ENCODE measurements at regions not wholly inside any gene's neighbourhood (a gene's known extent, or its start where the extent isn't known, plus 50 kb on each side); places are given as distances from the start of the nearest gene placed in this dataset.

- Histone ChIP-seq H3K27me3 (ENCODE audit: control insufficient read depth in 3 of 3, insufficient read depth in 3 of 3, low read length in 2 of 3) (no peaks in the 10 kb centered on the region), H3K4me1 (ENCODE audit: control insufficient read depth in 5 of 5, insufficient read depth in 5 of 5, low read length in 5 of 5) (no peaks in the 10 kb centered on the region), H3K36me3 (ENCODE audit: control insufficient read depth in 4 of 4, insufficient read depth in 4 of 4, low read length in 4 of 4) (no peaks in the 10 kb centered on the region), H3K27ac (ENCODE audit: low read depth in 1 of 2, low read length in 1 of 2) (no peak overlapping the region), H3K9ac (ENCODE audit: insufficient read depth in 1 of 2, low read length in 2 of 2) (no peak overlapping the region), H3K9me3 (ENCODE audit: control insufficient read depth in 4 of 4, insufficient read depth in 3 of 4, low read length in 3 of 4) (peaks cover 0 to 7% (median 0%) of the 10 kb centered on the region in 4 donors), H3K4me3 (no peak overlapping the region)
- no peak for DNase-seq
- TF ChIP-seq CTCF (IDR thresholded peaks at IDR 0.05; ENCODE audit: control extremely low read depth, extremely low read depth) = no peak
- 81 to 82% methylated on average over 7 of the region's 7 CpGs for WGBS, 2 donors
- no peak for ATAC-seq (ENCODE audit: insufficient read depth, low FRiP score)
Observed at GRCh38 chr6:91279740-91280493, 693.0 kb upstream of the MAP3K7 start.

DNA sequence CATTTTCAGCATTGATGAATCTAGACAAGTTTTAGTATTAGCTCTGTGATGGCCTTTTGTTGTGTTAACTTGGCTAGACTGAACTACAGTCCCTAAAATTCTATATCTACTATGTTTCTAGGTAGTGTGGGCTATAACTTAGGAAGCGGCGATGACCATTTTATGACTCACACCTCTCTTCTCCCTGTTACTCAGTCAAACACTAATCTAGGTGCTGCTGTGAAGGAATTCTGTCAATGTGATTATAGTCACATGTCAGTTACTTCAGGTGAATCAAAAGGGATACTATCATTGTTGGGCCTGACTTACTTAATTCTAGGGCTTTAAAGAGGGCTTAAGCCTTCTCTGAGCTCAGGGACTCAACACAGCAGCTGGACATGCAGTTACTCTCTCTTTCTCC is 691.5 kb upstream of the MAP3K7 start:
- H3K4me1 ChIP-seq (ENCODE audit: control insufficient read depth in 5 of 5, insufficient read depth in 5 of 5, low read length in 5 of 5) = no peaks in the 10 kb centered on the region
- ATAC-seq (ENCODE audit: insufficient read depth, low FRiP score) (no peak), DNase-seq (no peak)
- no peaks in the 10 kb centered on the region for H3K27me3 ChIP-seq (ENCODE audit: control insufficient read depth in 3 of 3, insufficient read depth in 3 of 3, low read length in 2 of 3)
- no peak overlapping the region for H3K27ac ChIP-seq (ENCODE audit: low read depth in 1 of 2, low read length in 1 of 2)
- H3K4me3 ChIP-seq = no peak overlapping the region
- no peak overlapping the region for H3K9ac ChIP-seq (ENCODE audit: insufficient read depth in 1 of 2, low read length in 2 of 2)
- H3K36me3 ChIP-seq (ENCODE audit: control insufficient read depth in 4 of 4, insufficient read depth in 4 of 4, low read length in 4 of 4) = no peaks in the 10 kb centered on the region
- peaks cover 0 to 7% (median 0%) of the 10 kb centered on the region in 4 donors for H3K9me3 ChIP-seq (ENCODE audit: control insufficient read depth in 4 of 4, insufficient read depth in 3 of 4, low read length in 3 of 4)
- TF ChIP-seq CTCF (IDR thresholded peaks at IDR 0.05; ENCODE audit: control extremely low read depth, extremely low read depth) = no peak
- 96 to 98% methylated on average over 2 of the region's 2 CpGs for WGBS, 2 donors

DNA sequence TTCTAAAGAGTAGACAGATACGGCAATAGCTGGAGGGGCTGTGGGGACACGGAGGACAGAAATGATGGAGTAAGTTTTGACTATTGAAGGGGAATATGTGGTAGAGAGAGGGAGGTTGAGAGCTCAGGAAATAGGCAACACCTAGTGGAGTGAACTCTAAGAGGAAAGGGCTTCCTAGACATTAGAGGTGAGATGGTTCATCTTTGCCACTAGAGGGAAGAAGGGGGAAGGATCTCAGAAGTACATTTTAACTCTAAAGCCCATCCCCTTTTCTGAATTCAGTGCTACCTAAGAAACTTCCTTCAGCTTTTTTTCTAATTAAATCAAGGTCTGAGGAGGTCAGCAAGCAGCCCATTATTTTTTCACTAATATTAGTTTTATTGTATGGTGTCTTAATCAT is 689.4 kb upstream of the MAP3K7 start:
- no peak for TF ChIP-seq CTCF (IDR thresholded peaks at IDR 0.05; ENCODE audit: control extremely low read depth, extremely low read depth)
- ATAC-seq (ENCODE audit: insufficient read depth, low FRiP score) (no peak), DNase-seq (peak in 2 of 3 donors; percentile 16 to 65)
- Histone ChIP-seq H3K4me3 (no peak overlapping the region), H3K36me3 (ENCODE audit: control insufficient read depth in 4 of 4, insufficient read depth in 4 of 4, low read length in 4 of 4) (no peaks in the 10 kb centered on the region), H3K9ac (ENCODE audit: insufficient read depth in 1 of 2, low read length in 2 of 2) (no peak overlapping the region), H3K27ac (ENCODE audit: low read depth in 1 of 2, low read length in 1 of 2) (no peak overlapping the region), H3K9me3 (ENCODE audit: control insufficient read depth in 4 of 4, insufficient read depth in 3 of 4, low read length in 3 of 4) (peaks cover 0 to 3% (median 0%) of the 10 kb centered on the region in 4 donors), H3K27me3 (ENCODE audit: control insufficient read depth in 3 of 3, insufficient read depth in 3 of 3, low read length in 2 of 3) (no peaks in the 10 kb centered on the region), H3K4me1 (ENCODE audit: control insufficient read depth in 5 of 5, insufficient read depth in 5 of 5, low read length in 5 of 5) (no peaks in the 10 kb centered on the region)
- WGBS, 2 donors = 57 to 58% methylated on average over 2 of the region's 2 CpGs

Data from lung (tissue), 11 donors.